HepG2 (cell line): ENCODE measurements at regions not wholly inside any gene's neighbourhood (a gene's known extent, or its start where the extent isn't known, plus 50 kb on each side); places are given as distances from the start of the nearest gene placed in this dataset.

ENCODE experiments used
- ATAC-seq: fragments of 200-7000 bp; cut with Tn5 transposase; 3 replicates; pipeline ENCODE4 v1.9.1; 2020; ENCODE audit warnings: mild to moderate bottlenecking, moderate library complexity
- BruUV-seq: library from RNA; stranded (reverse); fragments of 400-500 nt; replicated peaks from 2 replicates; lab custom pipeline; 2021; lab: Mats Ljungman, UMichigan
- CTCF ChIA-PET: fragments of 300-600 bp; formaldehyde crosslinking; extraction: SDS; loops from one replicate; lab custom pipeline; 2021; ENCODE audit warnings: low total read pairs, inconsistent platforms, low intra/inter-chr PET ratio; lab: Yijun Ruan, JAX
- POLR2A ChIA-PET: fragments of 350-600 bp; sonication (Branson Sonifier 250); formaldehyde crosslinking; loops from one replicate; lab custom pipeline; 2020; ENCODE audit warnings: antibody characterized with exemption, inconsistent platforms; lab: Yijun Ruan, JAX
- DNase-seq: peaks from one replicate; pipeline ENCODE4 v3.0.0-alpha.2; 2015; ENCODE audit warnings: low spot score
- FAIRE-seq: peaks from 3 replicates; lab custom pipeline; 2011; peaks lifted over from hg19 to GRCh38; lab: Jason Lieb, UNC
- H2AFZ ChIP-seq: one replicate; pipeline ENCODE4 v1.6.1; 2011; ENCODE audit warnings: low read length, inconsistent platforms
- H3K27ac ChIP-seq: fragments of 300-600 bp; 3 replicates; pipeline ENCODE4 v1.8.0; 2011; ENCODE audit warnings: mixed run types, mild to moderate bottlenecking, mixed read lengths, low read length, inconsistent platforms; ENCODE audit not compliant: insufficient read depth; ENCODE audit errors: extremely low read length
- H3K27me3 ChIP-seq, 2 experiments: fragments of 200-600 bp in 1 of 2; 2 replicates in 1 of 2; 3 replicates in 1 of 2; pipeline versions ENCODE4 v1.6.0 to v1.8.0; 2011; ENCODE audit warnings: low read length in 2 of 2, mild to moderate bottlenecking in 2 of 2, moderate library complexity in 2 of 2, inconsistent platforms in 1 of 2; ENCODE audit not compliant: insufficient read depth in 2 of 2, control insufficient read depth in 1 of 2
- H3K36me3 ChIP-seq, 2 experiments: fragments of 200-600 bp in 1 of 2; replicated peaks in 1 of 2; 2 replicates in 1 of 2; 3 replicates in 1 of 2; pipeline versions ENCODE4 v1.5.1 to v1.8.0; 2011; ENCODE audit warnings: low read length in 2 of 2, inconsistent platforms in 1 of 2; ENCODE audit not compliant: insufficient read depth in 2 of 2, control insufficient read depth in 1 of 2
- H3K4me1 ChIP-seq: 2 replicates; pipeline ENCODE4 v1.5.1; 2012; ENCODE audit warnings: low read length, inconsistent platforms; ENCODE audit not compliant: insufficient read depth
- H3K4me2 ChIP-seq: 2 replicates; pipeline ENCODE4 v1.6.0; 2011; ENCODE audit warnings: low read depth, low read length, inconsistent platforms
- H3K4me3 ChIP-seq, 3 experiments: fragments of 200-600 bp in 1 of 3; sonication (generic), shearing (Covaris generic) in 1 of 3; replicated peaks in 1 of 3; 2 replicates each; pipeline ENCODE4 v1.5.1; 2011 to 2016; ENCODE audit warnings: low read length in 3 of 3, inconsistent platforms in 2 of 3, low read depth in 2 of 3, mild to moderate bottlenecking in 2 of 3, control low read depth in 1 of 3, mixed read lengths in 1 of 3; ENCODE audit not compliant: insufficient read depth in 1 of 3
- H3K79me2 ChIP-seq: one replicate; pipeline ENCODE4 v1.6.1; 2011; ENCODE audit warnings: low read length, inconsistent platforms; ENCODE audit not compliant: insufficient read depth
- H3K9ac ChIP-seq: 2 replicates; pipeline ENCODE4 v1.6.0; 2011; ENCODE audit warnings: mild to moderate bottlenecking, low read depth, low read length, inconsistent platforms; ENCODE audit not compliant: insufficient read depth
- H3K9me3 ChIP-seq: 2 replicates; pipeline ENCODE4 v1.5.1; 2012; ENCODE audit warnings: mild to moderate bottlenecking, low read length
- H4K20me1 ChIP-seq: 2 replicates; pipeline ENCODE4 v1.6.0; 2011; ENCODE audit warnings: inconsistent platforms, mild to moderate bottlenecking, low read length, moderate library complexity; ENCODE audit not compliant: insufficient read depth
- HOXA9 ChIP-seq: sonication (generic); formaldehyde crosslinking; IDR thresholded peaks from 2 replicates; pipeline ENCODE4 v1.8.1; 2022; ENCODE audit warnings: missing genetic modification reagents, mild to moderate bottlenecking, moderate library complexity, borderline replicate concordance
- STAG1 ChIP-seq: sonication (generic); formaldehyde crosslinking; IDR thresholded peaks from 2 replicates; pipeline ENCODE4 v1.4.0; 2020; ENCODE audit warnings: missing genetic modification reagents
- ZNF180 ChIP-seq: sonication (generic); formaldehyde crosslinking; IDR thresholded peaks from 2 replicates; pipeline ENCODE4 v1.4.0; 2020; ENCODE audit warnings: low read depth, missing genetic modification reagents, borderline replicate concordance
- ZNF800 ChIP-seq: sonication (generic); formaldehyde crosslinking; IDR thresholded peaks from 2 replicates; pipeline ENCODE4 v1.4.0; 2020; ENCODE audit warnings: missing genetic modification reagents
- WGBS: methylation state at CpG from one replicate; pipeline ENCODE4 v1.1.6; 2017; ENCODE audit warnings: low lambda C conversion rate; 5-methylcytosine and 5-hydroxymethylcytosine counted together
- in situ Hi-C: cut with HindIII; loops from 2 replicates; pipeline ENCODE4 v1.10.0; 2017; ENCODE audit warnings: low pct_unique_long_range_greater_than_20kb; ENCODE audit not compliant: extremely low pct_ligation_motif_present
- intact Hi-C: fragments of 100-400 bp; cut with micrococcal nuclease; formaldehyde crosslinking; loops from one replicate; pipeline ENCODE4 v1.10.0; 2022; ENCODE audit not compliant: unreplicated experiment
- TF ChIP-seq, protein P1 (sequence below), 2 experiments: fragments of 450-650 bp in 1 of 2; sonication (generic) in 1 of 2; formaldehyde crosslinking in 1 of 2; IDR thresholded peaks; 2 replicates each; pipeline versions ENCODE4 v1.6.1 to v1.8.0; 2016 to 2022; ENCODE audit warnings: antibody characterized with exemption in 1 of 2, mild to moderate bottlenecking in 1 of 2, missing genetic modification reagents in 1 of 2

- intact Hi-C loops (no loop called here), in situ Hi-C loops (no loop called here)
- no peak for ATAC-seq
- BruUV-seq, result no TSS peak
- Histone ChIP-seq H3K79me2 (no peaks in the 10 kb centered on the region), H3K4me3 (no peak overlapping the region), H2AFZ (no peak overlapping the region), H3K4me2 (no peak overlapping the region), H3K27me3 (no peaks in the 10 kb centered on the region), H3K9ac (no peak overlapping the region), H4K20me1 (no peaks in the 10 kb centered on the region), H3K9me3 (no peaks in the 10 kb centered on the region), H3K36me3 (no peaks in the 10 kb centered on the region), H3K4me1 (no peaks in the 10 kb centered on the region), H3K27ac (no peak overlapping the region)
- WGBS, result 4% methylated on average over 3 of the region's 3 CpGs
- TF ChIP-seq HOXA9 (CRISPR knock-in tag) (no peak), ZNF180 (CRISPR knock-in tag) (no peak), ZNF800 (CRISPR knock-in tag) (no peak), STAG1 (CRISPR knock-in tag) (peak; percentile 50)
- TF ChIP-seq, protein P1, sequence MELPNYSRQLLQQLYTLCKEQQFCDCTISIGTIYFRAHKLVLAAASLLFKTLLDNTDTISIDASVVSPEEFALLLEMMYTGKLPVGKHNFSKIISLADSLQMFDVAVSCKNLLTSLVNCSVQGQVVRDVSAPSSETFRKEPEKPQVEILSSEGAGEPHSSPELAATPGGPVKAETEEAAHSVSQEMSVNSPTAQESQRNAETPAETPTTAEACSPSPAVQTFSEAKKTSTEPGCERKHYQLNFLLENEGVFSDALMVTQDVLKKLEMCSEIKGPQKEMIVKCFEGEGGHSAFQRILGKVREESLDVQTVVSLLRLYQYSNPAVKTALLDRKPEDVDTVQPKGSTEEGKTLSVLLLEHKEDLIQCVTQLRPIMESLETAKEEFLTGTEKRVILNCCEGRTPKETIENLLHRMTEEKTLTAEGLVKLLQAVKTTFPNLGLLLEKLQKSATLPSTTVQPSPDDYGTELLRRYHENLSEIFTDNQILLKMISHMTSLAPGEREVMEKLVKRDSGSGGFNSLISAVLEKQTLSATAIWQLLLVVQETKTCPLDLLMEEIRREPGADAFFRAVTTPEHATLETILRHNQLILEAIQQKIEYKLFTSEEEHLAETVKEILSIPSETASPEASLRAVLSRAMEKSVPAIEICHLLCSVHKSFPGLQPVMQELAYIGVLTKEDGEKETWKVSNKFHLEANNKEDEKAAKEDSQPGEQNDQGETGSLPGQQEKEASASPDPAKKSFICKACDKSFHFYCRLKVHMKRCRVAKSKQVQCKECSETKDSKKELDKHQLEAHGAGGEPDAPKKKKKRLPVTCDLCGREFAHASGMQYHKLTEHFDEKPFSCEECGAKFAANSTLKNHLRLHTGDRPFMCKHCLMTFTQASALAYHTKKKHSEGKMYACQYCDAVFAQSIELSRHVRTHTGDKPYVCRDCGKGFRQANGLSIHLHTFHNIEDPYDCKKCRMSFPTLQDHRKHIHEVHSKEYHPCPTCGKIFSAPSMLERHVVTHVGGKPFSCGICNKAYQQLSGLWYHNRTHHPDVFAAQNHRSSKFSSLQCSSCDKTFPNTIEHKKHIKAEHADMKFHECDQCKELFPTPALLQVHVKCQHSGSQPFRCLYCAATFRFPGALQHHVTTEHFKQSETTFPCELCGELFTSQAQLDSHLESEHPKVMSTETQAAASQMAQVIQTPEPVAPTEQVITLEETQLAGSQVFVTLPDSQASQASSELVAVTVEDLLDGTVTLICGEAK (IDR thresholded peaks at IDR 0.05), result peak; percentile 24; the same call in 1 of the 2 replicates
- TF ChIP-seq, protein P1 (CRISPR knock-in tag; IDR thresholded peaks at IDR 0.05), result no peak
- POLR2A ChIA-PET, result no interaction called here
- no peak for DNase-seq
- no peak for FAIRE-seq
- CTCF ChIA-PET, result no interaction called here
These were observed 530.8 kb upstream of the ZNF804A start for GRCh38 chr2:184067502-184067901.
